Left lung (tissue), 4 donors: ENCODE measurements at regions not wholly inside any gene's neighbourhood (a gene's known extent, or its start where the extent isn't known, plus 50 kb on each side); places are given as distances from the start of the nearest gene placed in this dataset.

Experiments used
- ATAC-seq: fragments of 200-7000 bp; cut with Tn5 transposase; one replicate; pipeline ENCODE4 v1.9.1; 2020; ENCODE audit warnings: moderate library complexity
- DNase-seq, 4 donors: peaks; one replicate each; pipeline ENCODE4 v3.0.0-alpha.2; 2013 to 2020
- H3K27ac ChIP-seq, 2 donors: fragments of 200-600 bp; sonication (generic) in 1 of 2; one replicate each; pipeline versions ENCODE4 v1.5.0 to v1.8.0; 2020 to 2021
- H3K27me3 ChIP-seq, 2 donors: fragments of 200-600 bp; sonication (generic) in 1 of 2; one replicate each; pipeline versions ENCODE4 v1.5.0 to v1.8.0; 2020 to 2021
- H3K36me3 ChIP-seq, 2 donors: fragments of 200-600 bp; sonication (generic) in 1 of 2; one replicate each; pipeline versions ENCODE4 v1.5.0 to v1.8.0; 2020 to 2021
- H3K4me1 ChIP-seq, 2 donors: fragments of 200-600 bp; one replicate each; pipeline ENCODE4 v1.8.0; 2021
- H3K4me3 ChIP-seq, 2 donors: fragments of 200-600 bp; sonication (generic) in 1 of 2; one replicate each; pipeline versions ENCODE4 v1.5.0 to v1.8.0; 2020 to 2021; ENCODE audit warnings: mild to moderate bottlenecking in 1 of 2
- H3K9me3 ChIP-seq, 2 donors: fragments of 200-600 bp; sonication (generic) in 1 of 2; one replicate each; pipeline versions ENCODE4 v1.5.0 to v1.8.0; 2020 to 2021
- intact Hi-C, 2 donors: fragments of 100-400 bp; cut with DNase I; formaldehyde crosslinking; loops; one replicate each; pipeline versions ENCODE4 v1.11.2 to v1.14.2; 2022
- TF ChIP-seq, protein P1 (sequence below), 2 donors: fragments of 200-600 bp; sonication (generic) in 1 of 2; IDR thresholded peaks; one replicate each; pipeline versions ENCODE4 v1.5.0 to v1.8.0; 2021; ENCODE audit warnings: antibody characterized with exemption in 2 of 2
- donor health status: DM: no; HTN: yes; CAD: no.
- donor health status: DM: no; HTN: no; CAD: no.

GRCh38 chr10:71048971-71049615 lies 160.7 kb upstream of the PCBD1 start:
- peaks cover 0 to 6% of the 10 kb centered on the region in 2 donors for H3K27me3 ChIP-seq
- no peaks in the 10 kb centered on the region for H3K9me3 ChIP-seq
- no peak overlapping the region for H3K27ac ChIP-seq
- intact Hi-C loops, result no loop called here
- TF ChIP-seq, protein P1, sequence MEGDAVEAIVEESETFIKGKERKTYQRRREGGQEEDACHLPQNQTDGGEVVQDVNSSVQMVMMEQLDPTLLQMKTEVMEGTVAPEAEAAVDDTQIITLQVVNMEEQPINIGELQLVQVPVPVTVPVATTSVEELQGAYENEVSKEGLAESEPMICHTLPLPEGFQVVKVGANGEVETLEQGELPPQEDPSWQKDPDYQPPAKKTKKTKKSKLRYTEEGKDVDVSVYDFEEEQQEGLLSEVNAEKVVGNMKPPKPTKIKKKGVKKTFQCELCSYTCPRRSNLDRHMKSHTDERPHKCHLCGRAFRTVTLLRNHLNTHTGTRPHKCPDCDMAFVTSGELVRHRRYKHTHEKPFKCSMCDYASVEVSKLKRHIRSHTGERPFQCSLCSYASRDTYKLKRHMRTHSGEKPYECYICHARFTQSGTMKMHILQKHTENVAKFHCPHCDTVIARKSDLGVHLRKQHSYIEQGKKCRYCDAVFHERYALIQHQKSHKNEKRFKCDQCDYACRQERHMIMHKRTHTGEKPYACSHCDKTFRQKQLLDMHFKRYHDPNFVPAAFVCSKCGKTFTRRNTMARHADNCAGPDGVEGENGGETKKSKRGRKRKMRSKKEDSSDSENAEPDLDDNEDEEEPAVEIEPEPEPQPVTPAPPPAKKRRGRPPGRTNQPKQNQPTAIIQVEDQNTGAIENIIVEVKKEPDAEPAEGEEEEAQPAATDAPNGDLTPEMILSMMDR (IDR thresholded peaks at IDR 0.05), result no peak
- no peaks in the 10 kb centered on the region for H3K36me3 ChIP-seq
- DNase-seq (no peak), ATAC-seq (no peak)
- peaks cover 0 to 6% of the 10 kb centered on the region in 2 donors for H3K4me1 ChIP-seq
- H3K4me3 ChIP-seq, result no peak overlapping the region

DNA sequence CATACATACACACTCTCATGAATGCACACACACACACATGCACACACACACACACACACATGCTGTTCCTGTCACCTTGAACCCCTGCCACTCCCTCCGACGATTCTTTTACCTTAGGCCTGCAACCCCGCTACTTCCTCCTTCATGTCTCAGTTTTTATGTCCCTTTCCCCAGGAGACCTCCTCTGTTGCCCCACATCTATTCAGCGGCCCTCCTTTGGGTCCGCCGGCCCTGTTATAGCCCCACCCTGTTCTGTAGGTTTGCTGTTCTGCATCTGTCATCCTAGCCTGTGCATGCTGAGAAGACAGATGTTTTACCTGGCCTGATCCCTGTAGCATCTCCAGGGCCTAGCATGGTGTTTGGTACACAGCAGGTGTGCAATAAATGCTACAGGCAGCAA lies 161.6 kb upstream of the PCBD1 start:
- Histone ChIP-seq H3K27me3 (peaks cover 0 to 6% of the 10 kb centered on the region in 2 donors), H3K4me3 (no peak overlapping the region), H3K4me1 (peaks cover 0 to 6% of the 10 kb centered on the region in 2 donors), H3K27ac (no peak overlapping the region), H3K9me3 (no peaks in the 10 kb centered on the region), H3K36me3 (no peaks in the 10 kb centered on the region)
- DNase-seq (no peak), ATAC-seq (no peak)
- TF ChIP-seq, protein P1 (IDR thresholded peaks at IDR 0.05), result no peak
- intact Hi-C loops, result no loop called here

- no peaks in the 10 kb centered on the region for H3K4me1 ChIP-seq
- intact Hi-C loops, result no loop called here
- no peak for ATAC-seq
Measured at GRCh38 chr10:71052076-71052660, 160.2 kb upstream of the UNC5B start.

GRCh38 chr10:71052708-71053107 lies 159.7 kb upstream of the UNC5B start:
- Histone ChIP-seq H3K9me3 (no peaks in the 10 kb centered on the region), H3K27me3 (peaks cover 0 to 6% of the 10 kb centered on the region in 2 donors), H3K4me3 (no peak overlapping the region), H3K27ac (no peak overlapping the region), H3K36me3 (no peaks in the 10 kb centered on the region), H3K4me1 (no peaks in the 10 kb centered on the region)
- ATAC-seq (no peak), DNase-seq (no peak)
- intact Hi-C loops, result no loop called here
- TF ChIP-seq, protein P1 (IDR thresholded peaks at IDR 0.05), result no peak

More at GRCh38 chr10:71052076-71052660, 160.2 kb upstream of the UNC5B start:
- H3K9me3 ChIP-seq, result no peaks in the 10 kb centered on the region
- H3K36me3 ChIP-seq, result no peaks in the 10 kb centered on the region
- TF ChIP-seq, protein P1 (IDR thresholded peaks at IDR 0.05), result no peak
- no peak for DNase-seq
- H3K27ac ChIP-seq, result no peak overlapping the region
- peaks cover 0 to 6% of the 10 kb centered on the region in 2 donors for H3K27me3 ChIP-seq
- H3K4me3 ChIP-seq, result no peak overlapping the region

- H3K27me3 ChIP-seq, result peaks cover 0 to 6% of the 10 kb centered on the region in 2 donors
- TF ChIP-seq, protein P1 (IDR thresholded peaks at IDR 0.05), result no peak
- no peaks in the 10 kb centered on the region for H3K4me1 ChIP-seq
- no peaks in the 10 kb centered on the region for H3K36me3 ChIP-seq
- ATAC-seq, result no peak
- no peaks in the 10 kb centered on the region for H3K9me3 ChIP-seq
- intact Hi-C loops, result no loop called here
- H3K4me3 ChIP-seq, result no peak overlapping the region
- H3K27ac ChIP-seq, result no peak overlapping the region
- DNase-seq, result no peak
Measured at GRCh38 chr10:71053169-71053895, 159.0 kb upstream of the UNC5B start.
